HCT116 (cell line): ENCODE measurements at regions not wholly inside any gene's neighbourhood (a gene's known extent, or its start where the extent isn't known, plus 50 kb on each side); places are given as distances from the start of the nearest gene placed in this dataset.

ENCODE experiments used
- ATAC-seq: fragments of 200-7000 bp; cut with Tn5 transposase; 2 replicates; pipeline ENCODE4 v1.9.1; 2020; ENCODE audit warnings: mild to moderate bottlenecking, moderate library complexity
- BruUV-seq: library from RNA; stranded (reverse); fragments of 400-500 nt; replicated peaks from 2 replicates; lab custom pipeline; 2021; lab: Mats Ljungman, UMichigan
- CTCF ChIA-PET: fragments of 300-600 bp; sonication (Branson Sonifier 250); formaldehyde crosslinking; loops from one replicate; lab custom pipeline; 2021; ENCODE audit warnings: antibody characterized with exemption; lab: Charles Lee
- POLR2A ChIA-PET: fragments of 300-600, 350-600 bp; sonication (Branson Sonifier 250); formaldehyde crosslinking; loops from one replicate; lab custom pipeline; 2021; ENCODE audit warnings: antibody characterized with exemption; lab: Charles Lee
- RAD21 ChIA-PET, 2 experiments: fragments of 300-600 bp; sonication (Branson Sonifier 250); formaldehyde crosslinking; loops; one replicate each; lab custom pipeline; 2023; ENCODE audit warnings: low total read pairs in 2 of 2; ENCODE audit not compliant: uncharacterized antibody in 2 of 2, unreplicated experiment in 2 of 2, low non-redundant PET in 1 of 2; lab: Charles Lee
- DNase-seq: peaks from one replicate; pipeline ENCODE4 v3.0.0-alpha.2; 2010; ENCODE audit warnings: low read depth, low spot score
- H2AFZ ChIP-seq: fragments of 200-600 bp; shearing (Covaris generic), sonication (generic); 2 replicates; pipeline ENCODE4 v1.6.1; 2017; ENCODE audit warnings: low read depth, mixed run types, mixed read lengths, antibody characterized with exemption, low read length; ENCODE audit not compliant: poor library complexity, severe bottlenecking
- H3K27ac ChIP-seq: 2 replicates; pipeline ENCODE4 v1.5.1; 2012; ENCODE audit warnings: low read depth, low read length
- H3K27me3 ChIP-seq: fragments of 200-600 bp; sonication (generic); 2 replicates; pipeline ENCODE4 v1.6.1; 2016; ENCODE audit warnings: mixed run types, low read length, mixed read lengths; ENCODE audit not compliant: insufficient read depth
- H3K36me3 ChIP-seq, 2 experiments: fragments of 200-500 bp in 1 of 2; fragments of 200-600 bp in 1 of 2; sonication (Bioruptor generic) in 1 of 2; sonication (generic) in 1 of 2; 2 replicates each; pipeline versions ENCODE4 v1.5.1 to v1.6.1; 2014 to 2016; ENCODE audit warnings: low read length in 2 of 2, inconsistent platforms in 1 of 2, mixed read lengths in 1 of 2, mixed run types in 1 of 2; ENCODE audit not compliant: insufficient read depth in 2 of 2, control insufficient read depth in 1 of 2
- H3K4me1 ChIP-seq, 2 experiments: fragments of 200-600 bp in 1 of 2; sonication (generic) in 1 of 2; 2 replicates each; pipeline versions ENCODE4 v1.5.1 to v1.6.1; 2012 to 2017; ENCODE audit warnings: low read length in 2 of 2, inconsistent platforms in 1 of 2, mild to moderate bottlenecking in 1 of 2, mixed read lengths in 1 of 2, mixed run types in 1 of 2, moderate library complexity in 1 of 2; ENCODE audit not compliant: insufficient read depth in 2 of 2, control insufficient read depth in 1 of 2
- H3K4me2 ChIP-seq: fragments of 200-600 bp; sonication (generic); 2 replicates; pipeline ENCODE4 v1.6.1; 2017; ENCODE audit warnings: mixed run types, low read length, mixed read lengths
- H3K4me3 ChIP-seq, 2 experiments: fragments of 200-600 bp in 1 of 2; sonication (generic) in 1 of 2; replicated peaks in 1 of 2; 2 replicates each; pipeline ENCODE4 v1.5.1; 2011 to 2016; ENCODE audit warnings: low read length in 2 of 2, control low read depth in 1 of 2, low read depth in 1 of 2, mild to moderate bottlenecking in 1 of 2, mixed read lengths in 1 of 2, mixed run types in 1 of 2
- H3K79me2 ChIP-seq: fragments of 200-600 bp; sonication (generic); 2 replicates; pipeline ENCODE4 v1.6.1; 2017; ENCODE audit warnings: mild to moderate bottlenecking, mixed run types, low read length, moderate library complexity, mixed read lengths; ENCODE audit not compliant: insufficient read depth
- H3K9ac ChIP-seq: fragments of 200-600 bp; sonication (generic); 2 replicates; pipeline ENCODE4 v1.6.1; 2016; ENCODE audit warnings: low read length, mixed read lengths
- H3K9me2 ChIP-seq: fragments of 200-600 bp; sonication (generic), shearing (Covaris generic); 2 replicates; pipeline ENCODE4 v1.6.1; 2017; ENCODE audit warnings: mixed run types, mild to moderate bottlenecking, moderate library complexity; ENCODE audit not compliant: insufficient read depth
- H3K9me3 ChIP-seq, 2 experiments: fragments of 200-500 bp in 1 of 2; fragments of 200-600 bp in 1 of 2; sonication (Bioruptor generic) in 1 of 2; sonication (generic) in 1 of 2; 2 replicates each; pipeline ENCODE4 v1.6.1; 2014 to 2017; ENCODE audit warnings: low read length in 2 of 2, mixed read lengths in 2 of 2, inconsistent platforms in 1 of 2, low read depth in 1 of 2, mild to moderate bottlenecking in 1 of 2, mixed run types in 1 of 2, moderate library complexity in 1 of 2; ENCODE audit not compliant: control insufficient read depth in 1 of 2, insufficient read depth in 1 of 2
- H4K20me1 ChIP-seq: fragments of 200-600 bp; sonication (generic), shearing (Covaris generic); 2 replicates; pipeline ENCODE4 v1.6.1; 2017; ENCODE audit warnings: mixed run types, mild to moderate bottlenecking, moderate library complexity; ENCODE audit not compliant: insufficient read depth
- CEBPB ChIP-seq: IDR thresholded peaks from 2 replicates; pipeline ENCODE4 v1.6.1; 2012; ENCODE audit warnings: low read depth
- EGR1 ChIP-seq: IDR thresholded peaks from 2 replicates; pipeline ENCODE4 v1.6.1; 2012; ENCODE audit warnings: low read depth
- ELF1 ChIP-seq: IDR thresholded peaks from 2 replicates; pipeline ENCODE4 v1.6.1; 2012; ENCODE audit warnings: low read depth, borderline replicate concordance
- EZH2 ChIP-seq: fragments of 200-600 bp; sonication (generic); IDR thresholded peaks from 2 replicates; pipeline ENCODE4 v1.6.1; 2017; ENCODE audit warnings: antibody characterized with exemption, mixed run types
- EZH2phosphoT487 ChIP-seq: fragments of 200-600 bp; IDR thresholded peaks from 2 replicates; pipeline ENCODE4 v1.6.1; 2018; ENCODE audit warnings: antibody characterized with exemption, borderline replicate concordance
- JUND ChIP-seq: IDR thresholded peaks from 2 replicates; pipeline ENCODE4 v1.6.1; 2012
- POLR2A ChIP-seq: IDR thresholded peaks from 2 replicates; pipeline ENCODE4 v1.7.0; 2011; ENCODE audit warnings: borderline replicate concordance; ENCODE audit not compliant: insufficient read depth, insufficient read length; ENCODE audit errors: extremely low read depth
- POLR2AphosphoS5 ChIP-seq: IDR thresholded peaks from 2 replicates; pipeline ENCODE4 v1.6.1; 2011; ENCODE audit warnings: mild to moderate bottlenecking, low read depth, low read length, moderate library complexity
- RAD21 ChIP-seq: IDR thresholded peaks from 2 replicates; pipeline ENCODE4 v1.6.1; 2012; ENCODE audit warnings: low read depth, mild to moderate bottlenecking
- SIN3A ChIP-seq: IDR thresholded peaks from 2 replicates; pipeline ENCODE4 v1.6.1; 2012; ENCODE audit warnings: low read depth
- SP1 ChIP-seq: IDR thresholded peaks from 2 replicates; pipeline ENCODE4 v1.6.1; 2012; ENCODE audit warnings: low read depth
- SRF ChIP-seq: IDR thresholded peaks from 2 replicates; pipeline ENCODE4 v1.6.1; 2012; ENCODE audit warnings: low read depth
- TCF7L2 ChIP-seq: IDR thresholded peaks from 2 replicates; pipeline ENCODE4 v1.7.0; 2011; ENCODE audit warnings: borderline replicate concordance, inconsistent platforms; ENCODE audit not compliant: insufficient read depth, insufficient read length; ENCODE audit errors: extremely low read depth
- YY1 ChIP-seq: IDR thresholded peaks from 2 replicates; pipeline ENCODE4 v1.6.1; 2011; ENCODE audit warnings: low read length, low read depth, moderate library complexity, mild to moderate bottlenecking; ENCODE audit not compliant: insufficient replicate concordance; ENCODE audit errors: extremely low read depth
- ZFX ChIP-seq: fragments of 450-650 bp; IDR thresholded peaks from 2 replicates; pipeline ENCODE4 v1.6.1; 2017
- ZNF274 ChIP-seq: fragments of 200-500 bp; sonication (Bioruptor generic); IDR thresholded peaks from 2 replicates; pipeline ENCODE4 v1.6.1; 2014; ENCODE audit warnings: mild to moderate bottlenecking, low read depth, low read length, inconsistent platforms
- intact Hi-C: fragments of 100-400 bp; cut with micrococcal nuclease; formaldehyde crosslinking; loops from 2 replicates; pipeline ENCODE4 v1.10.0; 2022
- TF ChIP-seq, protein P1 (sequence below): IDR thresholded peaks from 2 replicates; pipeline ENCODE4 v1.6.1; 2012
- TF ChIP-seq, protein P2 (sequence below): IDR thresholded peaks from 2 replicates; pipeline ENCODE4 v1.6.1; 2012; ENCODE audit warnings: low read depth

DNA sequence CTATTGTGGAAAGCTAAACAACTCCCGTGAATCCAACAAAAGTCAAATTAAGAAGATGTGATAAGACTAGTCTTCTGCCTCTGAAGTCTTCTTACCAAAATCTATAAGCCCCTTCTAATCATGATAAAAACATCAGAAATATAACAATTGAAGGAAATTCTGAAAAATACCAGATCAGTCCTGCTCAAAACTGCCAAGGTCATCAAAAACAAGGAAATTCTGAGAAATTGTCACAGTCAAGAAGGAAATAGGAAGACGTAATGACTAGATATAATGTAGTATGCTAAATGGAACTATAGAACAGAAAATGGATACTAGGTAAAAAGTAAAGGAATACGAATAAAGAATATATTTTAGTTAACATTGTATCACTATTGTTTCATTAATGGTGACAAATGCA, 314.0 kb downstream of the TMX3 start:
- no peak for ATAC-seq
- no TSS peak for BruUV-seq
- ChIA-PET CTCF (no interaction called here), RAD21 (no interaction called here), POLR2A (no interaction called here)
- Histone ChIP-seq H3K9me2 (no peaks in the 10 kb centered on the region), H3K9ac (no peak overlapping the region), H3K4me2 (no peak overlapping the region), H4K20me1 (no peaks in the 10 kb centered on the region), H3K79me2 (no peaks in the 10 kb centered on the region), H3K9me3 (peaks cover 16 to 21% of the 10 kb centered on the region in 2 experiments; a peak in 3 of 4 replicates), H3K27ac (no peak overlapping the region), H2AFZ (no peak overlapping the region), H3K4me3 (no peak overlapping the region), H3K4me1 (no peaks in the 10 kb centered on the region), H3K36me3 (no peaks in the 10 kb centered on the region), H3K27me3 (no peaks in the 10 kb centered on the region)
- no peak for TF ChIP-seq POLR2A
- no peak for TF ChIP-seq SIN3A
- TF ChIP-seq POLR2AphosphoS5 = no peak
- no peak for TF ChIP-seq TCF7L2
- no peak for TF ChIP-seq ZNF274
- no peak for TF ChIP-seq CEBPB
- TF ChIP-seq JUND = no peak
- TF ChIP-seq ELF1 = no peak
- DNase-seq = no peak
- intact Hi-C loops = no loop called here

DNA sequence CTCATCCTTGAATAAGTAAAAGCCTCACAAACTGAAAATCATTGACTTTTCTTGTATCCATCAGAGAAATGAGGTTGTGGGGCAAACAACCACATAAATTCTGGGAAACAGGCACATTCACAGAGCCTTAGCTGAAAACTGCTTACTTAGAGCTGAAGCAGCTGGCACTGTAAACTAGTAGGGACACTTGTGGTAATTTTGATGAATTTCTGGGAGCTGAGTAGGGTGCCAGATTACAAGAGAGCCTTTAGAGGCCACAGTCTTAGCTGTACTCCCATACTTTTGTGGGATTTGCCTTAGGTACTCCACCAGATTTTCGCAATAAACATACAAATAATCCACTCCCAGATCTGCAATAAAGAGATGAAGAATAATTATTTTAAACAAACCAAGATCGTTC, 315.2 kb downstream of the TMX3 start:
- no peaks in the 10 kb centered on the region for H3K36me3 ChIP-seq
- H3K79me2 ChIP-seq = no peaks in the 10 kb centered on the region
- ATAC-seq = no peak
- H3K9me3 ChIP-seq = peaks cover 16 to 22% of the 10 kb centered on the region in 2 experiments; a peak in 3 of 4 replicates
- no TSS peak for BruUV-seq
- CTCF ChIA-PET = no interaction called here
- no peak overlapping the region for H3K9ac ChIP-seq
- no peaks in the 10 kb centered on the region for H3K9me2 ChIP-seq
- no peaks in the 10 kb centered on the region for H4K20me1 ChIP-seq
- H2AFZ ChIP-seq = no peak overlapping the region
- no peak for DNase-seq
- intact Hi-C loops = no loop called here
- POLR2A ChIA-PET = no interaction called here
- H3K27me3 ChIP-seq = no peaks in the 10 kb centered on the region
- no peak overlapping the region for H3K4me2 ChIP-seq
- no peak overlapping the region for H3K4me3 ChIP-seq
- RAD21 ChIA-PET = no interaction called here
- H3K4me1 ChIP-seq = no peaks in the 10 kb centered on the region
- no peak overlapping the region for H3K27ac ChIP-seq
- TF ChIP-seq, protein P1, sequence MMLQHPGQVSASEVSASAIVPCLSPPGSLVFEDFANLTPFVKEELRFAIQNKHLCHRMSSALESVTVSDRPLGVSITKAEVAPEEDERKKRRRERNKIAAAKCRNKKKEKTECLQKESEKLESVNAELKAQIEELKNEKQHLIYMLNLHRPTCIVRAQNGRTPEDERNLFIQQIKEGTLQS = no peak
- TF ChIP-seq SIN3A (no peak), POLR2A (no peak), EZH2phosphoT487 (no peak), EGR1 (no peak), CEBPB (no peak), RAD21 (no peak), SP1 (no peak), YY1 (no peak), JUND (no peak), POLR2AphosphoS5 (no peak), ZFX (no peak), ELF1 (no peak), SRF (no peak), TCF7L2 (no peak), ZNF274 (no peak), EZH2 (no peak)
- TF ChIP-seq, protein P2, sequence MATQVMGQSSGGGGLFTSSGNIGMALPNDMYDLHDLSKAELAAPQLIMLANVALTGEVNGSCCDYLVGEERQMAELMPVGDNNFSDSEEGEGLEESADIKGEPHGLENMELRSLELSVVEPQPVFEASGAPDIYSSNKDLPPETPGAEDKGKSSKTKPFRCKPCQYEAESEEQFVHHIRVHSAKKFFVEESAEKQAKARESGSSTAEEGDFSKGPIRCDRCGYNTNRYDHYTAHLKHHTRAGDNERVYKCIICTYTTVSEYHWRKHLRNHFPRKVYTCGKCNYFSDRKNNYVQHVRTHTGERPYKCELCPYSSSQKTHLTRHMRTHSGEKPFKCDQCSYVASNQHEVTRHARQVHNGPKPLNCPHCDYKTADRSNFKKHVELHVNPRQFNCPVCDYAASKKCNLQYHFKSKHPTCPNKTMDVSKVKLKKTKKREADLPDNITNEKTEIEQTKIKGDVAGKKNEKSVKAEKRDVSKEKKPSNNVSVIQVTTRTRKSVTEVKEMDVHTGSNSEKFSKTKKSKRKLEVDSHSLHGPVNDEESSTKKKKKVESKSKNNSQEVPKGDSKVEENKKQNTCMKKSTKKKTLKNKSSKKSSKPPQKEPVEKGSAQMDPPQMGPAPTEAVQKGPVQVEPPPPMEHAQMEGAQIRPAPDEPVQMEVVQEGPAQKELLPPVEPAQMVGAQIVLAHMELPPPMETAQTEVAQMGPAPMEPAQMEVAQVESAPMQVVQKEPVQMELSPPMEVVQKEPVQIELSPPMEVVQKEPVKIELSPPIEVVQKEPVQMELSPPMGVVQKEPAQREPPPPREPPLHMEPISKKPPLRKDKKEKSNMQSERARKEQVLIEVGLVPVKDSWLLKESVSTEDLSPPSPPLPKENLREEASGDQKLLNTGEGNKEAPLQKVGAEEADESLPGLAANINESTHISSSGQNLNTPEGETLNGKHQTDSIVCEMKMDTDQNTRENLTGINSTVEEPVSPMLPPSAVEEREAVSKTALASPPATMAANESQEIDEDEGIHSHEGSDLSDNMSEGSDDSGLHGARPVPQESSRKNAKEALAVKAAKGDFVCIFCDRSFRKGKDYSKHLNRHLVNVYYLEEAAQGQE = no peak
